BJ (cell line): ENCODE measurements at regions not wholly inside any gene's neighbourhood (a gene's known extent, or its start where the extent isn't known, plus 50 kb on each side); places are given as distances from the start of the nearest gene placed in this dataset.

Experiments
- CTCF ChIA-PET: fragments of 350-600 bp; formaldehyde crosslinking; extraction: SDS; loops from one replicate; lab custom pipeline; 2021; ENCODE audit warnings: antibody characterized with exemption, inconsistent platforms; lab: Yijun Ruan, JAX
- POLR2A ChIA-PET: fragments of 300-600 bp; sonication (Branson Sonifier 250); formaldehyde crosslinking; extraction: SDS; loops from one replicate; lab custom pipeline; 2021; ENCODE audit warnings: antibody characterized with exemption; lab: Charles Lee
- DNase-seq: peaks from one replicate; pipeline ENCODE4 v3.0.0-alpha.2; 2011; ENCODE audit warnings: low read depth
- H3K27me3 ChIP-seq: 2 replicates; pipeline ENCODE4 v1.6.0; 2011; ENCODE audit warnings: low read length; ENCODE audit not compliant: control insufficient read depth, insufficient read depth
- H3K36me3 ChIP-seq: 2 replicates; pipeline ENCODE4 v1.5.1; 2011; ENCODE audit warnings: low read length; ENCODE audit not compliant: control insufficient read depth, insufficient read depth
- H3K4me3 ChIP-seq: 2 replicates; pipeline ENCODE4 v1.5.1; 2011; ENCODE audit warnings: low read depth, mild to moderate bottlenecking, control low read depth, low read length
- CTCF ChIP-seq: IDR thresholded peaks from 2 replicates; pipeline ENCODE4 v1.5.1; 2011; ENCODE audit warnings: low read depth, mild to moderate bottlenecking, control low read depth, inconsistent platforms, low read length, moderate library complexity; ENCODE audit not compliant: insufficient read depth

GRCh38 chr11:116512841-116513240, 259.9 kb downstream of the BUD13 start:
- Histone ChIP-seq H3K36me3 (no peaks in the 10 kb centered on the region), H3K4me3 (no peak overlapping the region), H3K27me3 (no peaks in the 10 kb centered on the region)
- ChIA-PET POLR2A (no interaction called here), CTCF (interaction anchor here (1.2 to 2.5 kb wide), 2 partner anchors 129 to 179 kb away, joined by 8 to 11 read pairs; no protein-coding TSS in a partner anchor)
- TF ChIP-seq CTCF = no peak
- no peak for DNase-seq

GRCh38 chr11:116511684-116512083, 261.1 kb downstream of the BUD13 start:
- H3K27me3 ChIP-seq = no peaks in the 10 kb centered on the region
- POLR2A ChIA-PET = no interaction called here
- no peak overlapping the region for H3K4me3 ChIP-seq
- no peaks in the 10 kb centered on the region for H3K36me3 ChIP-seq
- DNase-seq = no peak
- TF ChIP-seq CTCF = no peak
- CTCF ChIA-PET = interaction anchor here (0.6 to 3.6 kb wide), 5 partner anchors 10 to 181 kb away, joined by 3 to 13 read pairs (median 4); no protein-coding TSS in a partner anchor

- no peak for TF ChIP-seq CTCF
- Histone ChIP-seq H3K27me3 (no peaks in the 10 kb centered on the region), H3K36me3 (no peaks in the 10 kb centered on the region), H3K4me3 (no peak overlapping the region)
- DNase-seq = no peak
- ChIA-PET POLR2A (no interaction called here), CTCF (interaction anchor here (0.6 to 3.6 kb wide), 5 partner anchors 11 to 182 kb away, joined by 3 to 13 read pairs (median 4); no protein-coding TSS in a partner anchor)
Observed at GRCh38 chr11:116510886-116511650, 261.7 kb downstream of the BUD13 start.

GRCh38 chr11:116510166-116510565, 262.6 kb downstream of the BUD13 start:
- Histone ChIP-seq H3K36me3 (no peaks in the 10 kb centered on the region), H3K27me3 (no peaks in the 10 kb centered on the region), H3K4me3 (no peak overlapping the region)
- ChIA-PET POLR2A (no interaction called here), CTCF (interaction anchor here (2.5 to 3.6 kb wide), 2 partner anchors 11 to 132 kb away, joined by 11 to 13 read pairs; no protein-coding TSS in a partner anchor)
- no peak for DNase-seq
- no peak for TF ChIP-seq CTCF

GRCh38 chr11:116509551-116509950, 263.2 kb downstream of the BUD13 start:
- no peak for TF ChIP-seq CTCF
- DNase-seq = no peak
- ChIA-PET POLR2A (no interaction called here), CTCF (interaction anchor here (3.6 kb wide), 1 partner anchor 10 kb away, joined by 13 read pairs; no protein-coding TSS in a partner anchor)
- Histone ChIP-seq H3K36me3 (no peaks in the 10 kb centered on the region), H3K4me3 (no peak overlapping the region), H3K27me3 (no peaks in the 10 kb centered on the region)
